Amygdala (tissue), 56 donors: ENCODE measurements at regions not wholly inside any gene's neighbourhood (a gene's known extent, or its start where the extent isn't known, plus 50 kb on each side); places are given as distances from the start of the nearest gene placed in this dataset.
A peak's percentile ranks its signal among the peaks of the same experiment; 100 is the strongest.

Experiments used
- DNase-seq, 56 donors: peaks; one replicate each; lab custom pipeline; 2025; lab: John Stamatoyannopoulos, UW

- DNase-seq = no peak
Measured at GRCh38 chr12:91317306-91317705, 134.7 kb upstream of the DCN start.

- DNase-seq = no peak
Measured at GRCh38 chr12:91316907-91317269, 134.3 kb upstream of the DCN start.

GRCh38 chr12:91316161-91316906, 133.7 kb upstream of the DCN start:
- no peak for DNase-seq

- DNase-seq = no peak
Measured at GRCh38 chr12:91311081-91311480, 128.5 kb upstream of the DCN start.

GRCh38 chr12:91309450-91309849, 126.8 kb upstream of the DCN start:
- DNase-seq = no peak

GRCh38 chr12:91307957-91308670, 125.5 kb upstream of the DCN start:
- DNase-seq = no peak

GRCh38 chr12:91290354-91290753, 107.7 kb upstream of the DCN start:
- DNase-seq = no peak

GRCh38 chr12:91289906-91290305, 107.3 kb upstream of the DCN start:
- DNase-seq = no peak

- no peak for DNase-seq
Measured at GRCh38 chr12:91289072-91289471, 106.5 kb upstream of the DCN start.

GRCh38 chr12:91287753-91288152, 105.1 kb upstream of the DCN start:
- DNase-seq = no peak

GRCh38 chr12:91278126-91278525, 95.5 kb upstream of the DCN start:
- no peak for DNase-seq

- no peak for DNase-seq
Measured at GRCh38 chr12:91276509-91276908, 93.9 kb upstream of the DCN start.

- no peak for DNase-seq
Measured at GRCh38 chr12:91275321-91275720, 92.7 kb upstream of the DCN start.

- DNase-seq = peak in 13 of 56 donors; percentile 0 to 43 (median 18)
Measured at GRCh38 chr12:91274916-91275315, 92.3 kb upstream of the DCN start.

- DNase-seq = no peak
Measured at GRCh38 chr12:91273560-91273959, 90.9 kb upstream of the DCN start.

GRCh38 chr12:91272461-91273063, 89.9 kb upstream of the DCN start:
- peak in 3 of 56 donors; percentile 0 to 3 (median 1) for DNase-seq

GRCh38 chr12:91271185-91271584, 88.6 kb upstream of the DCN start:
- no peak for DNase-seq

- DNase-seq = no peak
Measured at GRCh38 chr12:91267039-91267438, 84.4 kb upstream of the DCN start.

- no peak for DNase-seq
Measured at GRCh38 chr12:91264178-91264577, 81.6 kb upstream of the DCN start.

- no peak for DNase-seq
Measured at GRCh38 chr12:91261820-91262676, 79.4 kb upstream of the DCN start.

- DNase-seq = no peak
Measured at GRCh38 chr12:91256411-91256810, 73.8 kb upstream of the DCN start.
